Limb (tissue), 2 donors: ENCODE measurements at regions not wholly inside any gene's neighbourhood (a gene's known extent, or its start where the extent isn't known, plus 50 kb on each side); places are given as distances from the start of the nearest gene placed in this dataset.

Experiments
- DNase-seq, 2 donors: peaks; one replicate each; pipeline ENCODE4 v3.0.0-alpha.2; 2016; ENCODE audit errors: extremely low spot score in 2 of 2

DNA sequence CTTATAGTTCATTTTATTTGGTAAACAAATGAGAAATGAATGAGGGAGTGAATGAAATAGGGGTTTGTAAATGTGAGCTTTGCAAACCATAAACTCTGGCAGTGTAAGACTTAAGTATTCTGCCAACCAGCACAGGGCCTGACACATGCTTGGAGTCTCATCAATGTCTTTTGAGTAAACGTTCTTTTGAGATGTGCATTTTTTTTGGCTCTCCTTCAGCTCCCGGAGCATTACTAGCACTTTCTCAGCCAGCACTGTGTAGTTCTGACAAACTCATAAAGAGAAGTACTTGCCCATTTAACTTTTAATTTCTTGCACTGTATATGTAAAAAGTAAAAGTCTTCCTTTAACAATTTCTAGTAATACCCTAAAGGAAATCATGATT, 245.3 kb downstream of the HS3ST1 start:
- DNase-seq, result no peak

DNA sequence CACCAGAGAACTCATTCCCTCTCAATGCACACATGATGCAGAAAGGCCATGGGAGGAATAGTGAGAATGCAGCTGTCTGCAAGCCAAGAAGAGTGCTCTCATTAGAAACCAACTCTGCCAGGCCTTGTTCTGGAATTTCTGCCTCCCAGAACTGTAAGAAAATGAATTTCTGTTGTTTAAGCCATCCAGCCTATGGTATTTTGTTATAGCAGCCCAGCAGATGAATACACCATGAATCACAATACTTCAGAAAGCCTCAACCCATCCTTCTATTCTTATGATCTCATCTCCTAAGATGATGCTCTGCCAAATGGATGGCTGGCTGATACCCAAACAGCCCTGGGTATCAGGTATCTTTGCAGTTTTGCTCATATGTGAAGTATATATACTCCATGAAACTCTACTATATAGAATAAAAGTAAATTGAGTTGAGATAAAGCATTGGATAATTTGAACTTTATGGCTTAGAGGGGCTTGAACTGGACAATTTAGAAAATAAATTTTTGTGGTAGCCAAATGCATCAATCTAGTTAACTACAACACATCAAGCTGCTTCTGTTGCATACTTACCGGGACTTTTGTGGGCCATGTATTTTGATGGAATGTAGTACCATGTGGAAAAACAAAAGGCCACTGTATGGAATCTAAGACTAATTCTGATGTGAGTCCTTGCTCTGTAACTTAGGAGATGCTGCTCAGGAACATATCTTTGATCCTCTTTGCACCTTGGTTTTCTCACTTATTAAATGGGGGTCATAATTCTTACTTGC, 245.9 kb downstream of the HS3ST1 start:
- peak in 1 of 2 donors; percentile 32 for DNase-seq

DNA sequence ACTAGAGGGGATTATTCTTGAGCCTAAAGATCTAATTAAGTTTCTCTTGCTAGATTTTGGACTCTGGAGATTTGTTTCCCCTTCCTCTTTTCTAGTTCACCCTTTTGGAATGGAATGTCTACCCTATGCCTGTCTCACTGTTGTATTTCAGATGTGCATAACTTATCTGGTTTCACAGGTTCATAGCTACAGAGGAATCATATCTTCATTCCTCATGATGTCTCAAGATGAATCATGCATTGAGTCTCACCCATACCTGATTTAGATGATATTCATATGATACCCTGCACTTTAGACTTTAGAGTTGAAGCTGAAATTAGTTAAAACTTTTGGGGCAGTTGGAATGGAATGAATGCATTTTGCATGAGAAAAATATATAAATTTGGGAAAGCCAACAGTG, 246.7 kb downstream of the HS3ST1 start:
- DNase-seq, result no peak

DNA sequence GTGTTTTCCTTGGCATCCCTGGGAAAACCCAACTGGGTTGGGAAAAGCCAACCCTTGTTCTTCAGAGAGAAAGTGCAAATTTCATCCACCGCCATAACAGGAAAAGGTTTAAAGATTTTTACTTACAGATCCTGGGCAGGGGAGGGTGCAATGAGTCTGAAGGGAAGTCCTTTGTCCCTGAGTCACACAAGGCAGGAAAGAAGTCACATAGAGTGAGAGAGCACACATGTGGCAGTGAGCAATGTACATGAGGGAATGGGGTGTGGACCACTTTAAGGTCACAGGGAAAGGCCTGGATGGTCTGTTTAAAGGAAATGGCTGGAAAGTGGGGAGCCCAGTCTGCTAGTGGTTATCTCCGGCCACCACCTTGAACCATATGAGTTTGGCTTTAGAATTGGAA, 248.9 kb downstream of the HS3ST1 start:
- DNase-seq, result no peak

DNA sequence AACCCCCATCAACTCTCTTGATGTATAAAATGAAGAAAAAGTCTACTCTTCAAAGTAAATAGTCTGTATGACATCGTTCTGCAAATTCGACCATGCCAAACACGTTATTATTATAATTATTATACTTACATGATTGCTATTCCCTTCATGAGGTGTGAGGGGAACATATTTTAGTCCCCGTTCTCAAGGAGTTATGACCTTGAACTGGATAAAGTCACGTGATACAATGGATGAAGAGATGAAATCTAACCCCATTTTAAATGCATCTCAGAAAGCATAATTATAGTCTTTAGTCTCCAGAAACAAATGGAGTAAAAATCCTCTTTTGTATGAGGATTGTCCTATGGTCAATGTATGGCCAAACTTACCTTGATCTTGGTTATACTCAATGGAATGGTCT, 250.3 kb downstream of the HS3ST1 start:
- DNase-seq, result no peak

DNA sequence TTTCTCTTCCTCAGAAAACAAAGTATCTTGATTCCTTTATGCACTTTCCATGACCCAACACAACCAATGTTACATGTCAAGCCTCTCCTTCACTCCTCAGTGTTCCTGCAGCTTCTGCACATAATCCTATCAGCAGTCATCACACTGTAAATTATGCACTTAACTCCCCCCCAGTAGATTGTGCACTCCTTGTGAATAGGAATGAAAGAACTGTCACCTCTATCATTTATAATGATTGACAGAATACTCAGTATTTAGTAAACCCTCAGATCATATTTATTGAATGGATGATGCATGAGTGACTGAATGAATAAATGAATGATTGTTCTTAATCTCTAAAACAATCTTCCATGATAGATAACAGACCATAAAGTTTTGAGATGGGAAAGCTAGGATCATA, 253.3 kb downstream of the HS3ST1 start:
- DNase-seq, result no peak

DNA sequence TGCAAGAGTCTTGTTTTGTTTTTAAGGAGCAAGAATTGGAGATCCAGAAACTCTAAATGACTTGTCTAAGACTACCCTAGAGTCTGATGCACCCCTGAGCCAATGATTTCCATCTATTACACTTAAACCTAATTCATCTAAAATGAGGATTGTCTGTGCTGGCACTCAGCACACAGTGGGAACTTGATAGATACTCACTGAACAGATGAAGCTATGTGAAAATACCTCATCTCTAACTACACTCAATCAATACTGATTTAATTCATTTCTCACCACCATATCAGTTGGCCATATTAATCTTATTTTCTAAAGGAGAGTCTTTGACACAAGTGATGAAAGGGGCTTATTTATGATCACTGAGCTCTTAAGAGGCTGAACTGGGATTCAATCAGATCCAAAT, 262.1 kb downstream of the HS3ST1 start:
- no peak for DNase-seq

DNA sequence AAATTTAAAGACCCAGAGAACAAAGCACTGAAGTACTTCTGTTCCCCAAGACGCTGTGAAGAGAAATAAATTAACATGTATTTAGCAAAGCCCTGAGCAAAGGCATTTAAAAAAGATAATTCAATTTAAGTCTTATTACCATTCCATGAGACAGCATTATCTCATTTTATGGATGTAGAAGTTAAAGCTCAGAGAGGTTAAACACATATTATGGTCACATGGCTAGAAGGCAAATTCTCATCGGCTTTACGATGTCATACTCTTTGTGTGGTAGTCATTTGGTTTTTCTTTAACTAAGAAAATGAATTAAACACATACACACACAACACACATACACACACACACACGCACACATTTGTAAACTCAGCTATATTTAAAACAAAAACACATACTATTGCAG, 262.7 kb downstream of the HS3ST1 start:
- no peak for DNase-seq

DNA sequence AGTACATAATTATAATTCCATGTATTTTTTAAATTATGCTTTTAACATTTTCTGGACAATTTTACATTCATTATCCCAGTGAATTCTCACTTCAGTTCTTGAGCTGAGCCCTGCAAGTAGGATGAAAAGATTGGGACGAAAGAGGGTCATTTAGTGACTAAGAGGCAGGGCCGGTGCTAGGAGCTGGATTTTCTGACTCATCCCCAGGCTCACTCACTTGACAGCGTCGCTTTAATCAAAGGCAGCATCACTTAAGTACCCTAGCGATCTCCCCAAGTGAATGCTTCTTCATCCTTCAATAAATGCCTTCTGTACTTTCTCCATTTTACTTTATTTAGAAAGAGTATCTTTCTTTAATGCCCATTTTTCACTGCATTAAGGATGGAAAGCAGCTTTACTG, 263.6 kb downstream of the HS3ST1 start:
- DNase-seq, result no peak

DNA sequence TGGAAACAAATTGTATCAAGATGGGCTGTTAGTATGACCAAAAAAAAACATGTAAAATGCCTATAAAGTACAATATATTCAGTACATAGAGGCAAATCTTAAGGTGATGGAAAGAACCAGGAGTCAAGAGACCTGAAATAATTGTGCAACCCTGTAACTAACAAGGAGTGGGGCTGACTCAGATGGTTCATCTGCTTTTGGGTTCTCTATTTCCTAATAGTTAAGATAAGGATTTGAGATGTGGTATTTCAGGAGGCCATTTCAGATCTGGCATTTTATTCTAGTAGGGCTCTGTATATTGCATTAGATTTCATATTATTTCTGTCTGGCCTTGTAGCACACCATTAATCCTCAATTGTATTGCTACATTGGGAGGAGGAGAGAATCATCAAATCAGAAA, 268.4 kb downstream of the HS3ST1 start:
- no peak for DNase-seq

DNA sequence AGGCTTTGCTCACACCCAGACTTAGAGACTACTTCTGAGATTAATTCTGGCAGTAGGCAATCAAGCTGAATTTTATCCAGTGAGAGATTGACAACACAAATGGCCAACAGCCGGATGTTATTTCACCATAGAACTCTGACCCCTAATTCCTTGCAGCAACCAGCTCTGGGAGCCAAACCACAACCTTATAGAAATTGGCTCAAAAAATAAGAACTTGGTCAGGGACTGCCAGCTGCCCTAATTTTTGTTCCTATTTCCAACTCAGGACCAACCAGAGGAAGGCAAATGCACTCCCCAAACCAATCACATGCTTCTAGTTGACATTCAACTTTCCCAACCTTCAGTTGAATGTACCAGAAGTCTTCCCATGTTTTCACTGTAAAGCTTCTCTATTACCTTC, 269.7 kb downstream of the HS3ST1 start:
- DNase-seq, result no peak

DNA sequence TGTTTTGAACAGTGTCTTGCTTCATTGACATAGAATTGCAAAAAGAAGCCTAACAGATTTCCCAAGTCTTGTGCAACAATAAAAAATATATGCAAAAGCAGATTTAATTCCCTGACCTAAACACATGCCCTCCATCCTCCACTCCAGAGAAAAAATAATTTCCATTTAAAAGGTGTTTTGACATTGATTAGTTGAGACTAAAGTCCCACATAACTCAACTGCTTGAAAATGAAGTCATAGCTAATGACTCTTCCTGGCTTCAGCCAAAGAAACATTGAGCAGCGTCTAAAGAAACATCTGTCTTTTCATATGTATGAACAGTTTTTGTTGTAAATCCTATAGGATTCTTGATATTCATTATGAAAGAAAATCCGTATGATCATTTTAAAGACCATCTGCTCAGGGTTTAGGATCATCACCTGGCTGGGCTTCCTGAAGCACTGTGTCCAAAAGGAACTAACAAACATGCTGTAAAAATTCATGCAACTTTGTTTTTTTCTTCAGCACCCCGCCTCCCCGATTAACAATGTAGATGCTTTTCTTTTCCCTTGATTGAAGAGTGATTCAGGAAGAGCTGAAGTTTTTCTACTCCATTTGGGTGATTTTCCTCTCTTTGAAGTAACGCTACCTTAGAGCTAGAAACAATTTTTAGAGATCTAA, 273.4 kb downstream of the HS3ST1 start:
- no peak for DNase-seq

DNA sequence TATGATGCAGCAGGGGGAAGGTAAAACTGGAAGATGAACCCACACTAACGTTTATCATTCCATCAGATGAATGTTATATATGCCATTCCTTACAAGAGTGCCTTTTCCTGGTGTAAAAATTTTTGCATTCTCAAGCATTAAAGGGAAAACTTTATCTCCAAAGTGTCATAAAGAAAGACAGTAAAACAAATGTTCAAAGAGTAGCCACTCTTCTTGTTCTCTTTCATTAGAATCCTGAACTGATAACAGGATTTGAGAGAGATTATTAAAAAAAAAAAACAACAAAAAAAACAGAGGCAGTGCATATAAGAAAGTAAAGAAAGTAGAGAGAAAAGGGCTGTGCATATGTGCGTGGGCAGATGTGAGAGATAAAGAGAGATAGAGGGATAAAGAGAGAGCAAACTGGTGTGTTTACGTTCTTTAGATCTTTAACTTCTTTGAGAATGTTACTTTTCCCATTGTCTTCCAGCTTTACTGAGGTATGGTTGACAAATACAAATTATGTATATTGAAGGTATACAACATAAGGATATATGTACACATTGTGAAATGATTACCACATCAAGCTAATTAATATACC, 275.4 kb downstream of the HS3ST1 start:
- no peak for DNase-seq

DNA sequence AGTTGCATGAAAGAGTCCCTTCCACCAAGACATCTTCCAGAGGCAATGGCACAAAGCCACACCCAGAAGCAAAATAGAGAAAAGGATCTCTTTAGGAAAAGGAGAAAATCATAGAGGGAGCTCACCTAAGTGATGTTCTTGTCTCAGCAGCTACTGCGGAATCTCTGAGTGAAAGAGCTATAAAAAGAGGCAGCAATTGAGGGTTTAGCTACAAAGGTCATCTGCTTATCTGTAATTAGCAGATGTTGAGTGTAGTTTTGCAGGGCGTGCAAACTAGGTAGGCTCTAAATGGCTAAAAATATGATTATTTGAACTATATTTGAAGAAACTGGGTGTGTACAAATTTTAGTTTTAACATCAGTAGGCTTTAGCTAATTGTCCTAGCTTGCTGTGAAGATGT, 276.0 kb downstream of the HS3ST1 start:
- no peak for DNase-seq

DNA sequence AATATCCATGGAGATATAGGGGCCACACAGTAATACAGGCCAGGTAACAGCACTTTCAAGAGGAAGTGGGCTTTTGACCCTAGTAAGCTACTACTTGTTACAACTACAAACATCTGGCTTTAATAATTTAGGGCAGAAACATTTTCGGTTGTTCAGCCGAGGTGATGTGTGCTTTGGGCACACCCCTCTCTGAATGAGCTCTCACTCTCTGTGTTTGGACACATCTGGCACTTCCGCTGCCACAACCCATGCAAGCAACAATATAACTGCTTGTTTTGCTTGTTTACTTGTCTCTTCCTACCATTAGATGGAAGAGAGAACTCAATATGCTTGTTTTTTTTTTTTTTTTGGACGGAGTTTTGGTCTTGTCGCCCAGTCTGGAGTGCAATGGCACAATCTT, 277.2 kb downstream of the HS3ST1 start:
- DNase-seq, result no peak

DNA sequence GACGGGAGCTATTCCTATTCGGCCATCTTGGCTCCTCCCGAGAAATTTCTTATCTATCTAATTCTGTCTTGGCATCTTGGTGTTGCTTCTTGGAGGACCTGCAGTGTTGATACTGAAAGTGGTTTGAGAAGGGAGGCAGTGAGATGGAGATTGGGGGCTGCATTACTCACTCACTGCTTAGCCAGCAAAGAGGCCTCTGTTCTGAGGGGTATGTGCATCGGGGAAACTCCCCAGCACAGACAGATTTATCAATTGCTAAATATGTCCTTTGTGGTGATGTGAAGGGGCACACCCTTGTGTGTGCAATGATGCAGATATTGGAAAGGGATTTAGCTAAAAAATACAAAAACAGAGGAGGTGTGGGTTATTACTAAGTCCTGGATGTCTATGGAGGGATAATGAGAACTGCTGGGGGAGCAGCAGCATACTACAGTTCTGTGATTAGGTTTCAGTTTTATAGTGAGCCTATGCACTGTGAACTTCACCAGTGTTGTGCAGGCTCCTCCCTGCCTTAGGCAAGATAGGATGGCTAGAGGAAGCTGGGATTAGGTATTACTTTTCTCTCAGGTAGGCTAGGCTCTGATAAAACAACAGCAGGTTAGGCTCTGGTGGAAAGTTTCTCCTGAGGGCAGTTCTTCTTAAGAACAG, 279.0 kb downstream of the HS3ST1 start:
- no peak for DNase-seq

DNA sequence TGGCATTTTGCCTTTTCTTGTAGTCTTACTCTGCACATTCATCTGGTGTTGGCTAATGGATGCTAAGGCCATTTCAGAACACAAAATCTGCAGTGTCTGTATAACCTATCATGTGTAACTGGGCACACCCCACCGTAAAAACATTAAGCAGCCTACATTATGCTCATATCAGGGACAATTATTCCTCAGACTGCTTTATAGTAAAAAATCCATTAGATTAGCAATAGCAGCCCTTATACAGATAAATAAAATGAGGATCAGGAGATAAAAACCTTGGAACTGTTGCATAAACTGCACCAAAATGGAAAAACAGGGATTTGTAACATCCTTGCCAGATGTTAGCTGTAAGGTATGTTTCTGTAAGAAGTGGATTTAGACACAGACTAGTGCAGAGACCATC, 288.8 kb downstream of the HS3ST1 start:
- DNase-seq, result no peak

DNA sequence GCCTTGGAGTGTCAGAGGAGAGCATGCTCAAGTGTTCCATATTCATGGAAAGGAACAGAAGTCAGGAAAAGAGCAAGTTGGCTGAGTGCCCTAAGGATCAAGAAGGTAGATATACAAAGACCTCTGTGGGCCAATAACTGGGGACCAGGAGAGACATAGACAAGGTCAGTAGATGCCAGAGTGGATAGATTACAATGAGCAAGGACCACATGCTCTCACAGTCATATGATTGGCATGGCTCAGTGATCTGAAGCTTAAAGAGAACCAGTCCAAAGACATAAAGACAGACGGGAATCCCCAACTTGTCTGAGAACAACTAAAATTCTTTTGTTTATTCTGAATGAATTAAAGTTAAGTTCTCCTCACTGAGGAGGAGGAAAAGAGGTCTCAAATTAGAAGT, 289.7 kb downstream of the HS3ST1 start:
- no peak for DNase-seq

DNA sequence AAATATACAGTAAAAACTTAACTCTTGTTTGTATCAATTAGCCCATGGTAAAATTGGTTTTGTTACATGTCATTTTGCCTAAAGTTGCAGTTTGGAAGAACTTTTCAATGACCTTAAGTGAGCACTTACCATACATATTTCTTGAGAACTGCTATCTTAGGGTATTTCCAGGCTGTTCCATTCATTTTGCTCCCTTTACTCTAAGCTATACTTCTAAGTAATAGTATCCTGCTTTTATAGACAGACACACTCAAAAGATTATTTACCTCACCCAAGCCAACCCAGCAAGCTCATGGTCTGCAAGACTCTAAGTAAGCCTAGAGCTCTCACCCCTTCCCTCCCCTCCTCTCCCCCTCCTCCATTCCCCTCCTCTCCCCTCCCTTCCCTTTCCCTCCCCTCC, 294.0 kb downstream of the HS3ST1 start:
- DNase-seq, result no peak

DNA sequence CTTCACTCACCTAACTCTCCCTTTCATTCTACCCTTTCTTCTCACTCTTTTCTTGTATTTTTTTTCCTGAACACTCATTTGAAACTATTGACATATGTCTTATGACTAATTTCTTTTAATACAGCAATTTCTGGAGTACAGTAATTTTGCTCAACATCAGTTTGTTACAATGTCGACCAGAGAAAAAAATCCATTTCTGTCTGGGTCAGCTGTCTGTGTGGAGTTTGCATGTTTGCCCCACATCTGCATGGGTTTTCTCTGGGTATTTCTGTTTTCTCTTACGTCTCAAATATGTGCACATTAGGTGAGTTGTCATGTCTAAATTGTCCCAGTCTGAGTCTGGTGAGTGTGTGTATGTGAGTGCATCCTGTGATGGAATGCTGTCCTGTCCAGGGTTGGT, 294.8 kb downstream of the HS3ST1 start:
- DNase-seq, result no peak

DNA sequence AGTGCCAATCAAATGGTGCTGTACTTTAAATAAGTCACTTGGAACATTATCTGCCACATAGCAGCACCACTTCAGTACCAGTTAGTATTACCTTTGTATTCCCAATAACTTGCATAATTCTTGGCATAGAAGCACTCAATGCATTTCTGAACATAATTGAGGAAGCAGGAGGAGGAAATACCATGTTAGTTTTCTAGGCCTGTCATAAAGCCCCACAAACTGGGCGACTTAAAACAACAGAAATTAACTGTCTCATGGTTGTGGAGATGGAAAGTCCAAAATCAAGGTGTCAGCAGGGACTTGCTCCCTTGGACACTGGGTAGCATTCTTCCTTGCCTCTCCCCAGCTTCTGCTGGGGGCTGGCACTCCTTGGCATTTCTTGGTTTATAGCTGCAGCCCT, 296.2 kb downstream of the HS3ST1 start:
- DNase-seq, result no peak

DNA sequence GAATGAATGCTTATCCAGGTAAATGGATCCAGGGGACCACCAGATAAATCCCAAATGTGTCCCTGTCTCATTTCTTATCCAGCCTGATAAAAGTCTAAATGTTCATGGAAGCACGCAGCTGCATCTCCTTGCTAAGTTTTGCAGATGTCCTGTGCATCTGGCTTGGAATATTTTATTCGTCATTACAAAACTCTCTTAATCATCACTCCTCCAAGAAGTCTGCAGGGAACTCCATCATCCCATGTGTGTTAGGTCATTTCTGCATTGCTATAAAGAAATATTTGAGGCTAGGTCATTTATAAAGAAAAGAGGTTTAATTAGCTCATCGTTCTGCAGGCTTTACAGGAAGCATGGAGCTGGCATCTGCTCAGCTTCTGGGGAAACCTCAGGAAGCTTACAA, 297.2 kb downstream of the HS3ST1 start:
- DNase-seq, result no peak
